CD4-positive, alpha-beta T cell (primary cell): ENCODE measurements at regions not wholly inside any gene's neighbourhood (a gene's known extent, or its start where the extent isn't known, plus 50 kb on each side); places are given as distances from the start of the nearest gene placed in this dataset.
"Not testable (repeated sequence)": the region's sequence is repeated elsewhere in the genome, so short reads cannot be mapped to it uniquely, and the experiment has no call there.

Source experiments
- ATAC-seq: fragments of 200-7000 bp; cut with Tn5 transposase; one replicate; pipeline ENCODE4 v1.10.0; 2022; ENCODE audit warnings: mild to moderate bottlenecking; ENCODE audit not compliant: poor library complexity
- CTCF ChIA-PET: fragments of 350-600 bp; sonication (Branson Sonifier 250); formaldehyde crosslinking; loops from one replicate; lab custom pipeline; 2021; ENCODE audit warnings: antibody characterized with exemption, inconsistent platforms; lab: Charles Lee
- POLR2A ChIA-PET: fragments of 350-600 bp; sonication (Branson Sonifier 250); formaldehyde crosslinking; loops from one replicate; lab custom pipeline; 2021; ENCODE audit warnings: antibody characterized with exemption, inconsistent platforms; lab: Charles Lee
- DNase-seq, 14 experiments: peaks; one replicate each; pipeline ENCODE4 v3.0.0-alpha.2; 2013 to 2020; ENCODE audit warnings: mixed read lengths in 2 of 14
- H3K27ac ChIP-seq, 2 donors: one replicate each; pipeline versions ENCODE4 v1.5.1 to v1.7.0; 2013; ENCODE audit warnings: low read length in 2 of 2, low read depth in 1 of 2, mild to moderate bottlenecking in 1 of 2
- H3K27me3 ChIP-seq, 2 experiments: 1 replicate in 1 of 2; 2 replicates in 1 of 2; pipeline versions ENCODE4 v1.6.1 to v1.7.0; 2013; ENCODE audit warnings: low read length in 2 of 2, control low read depth in 1 of 2, mild to moderate bottlenecking in 1 of 2, moderate library complexity in 1 of 2; ENCODE audit not compliant: insufficient read depth in 2 of 2, control insufficient read depth in 1 of 2
- H3K36me3 ChIP-seq: one replicate; pipeline ENCODE4 v1.6.1; 2013; ENCODE audit warnings: low read length, control low read depth; ENCODE audit not compliant: insufficient read depth
- H3K4me1 ChIP-seq: one replicate; pipeline ENCODE4 v1.6.1; 2013; ENCODE audit warnings: low read length, control low read depth; ENCODE audit not compliant: insufficient read depth
- H3K4me3 ChIP-seq: one replicate; pipeline ENCODE4 v1.5.1; 2013; ENCODE audit warnings: mild to moderate bottlenecking, low read length, moderate library complexity
- H3K9me3 ChIP-seq, 2 experiments: 1 replicate in 1 of 2; 2 replicates in 1 of 2; pipeline versions ENCODE4 v1.6.1 to v1.7.0; 2013; ENCODE audit warnings: low read length in 2 of 2, mild to moderate bottlenecking in 2 of 2, control low read depth in 1 of 2, moderate library complexity in 1 of 2; ENCODE audit not compliant: control insufficient read depth in 1 of 2, insufficient read depth in 1 of 2
- H3K27ac Mint-ChIP-seq: one replicate; pipeline ENCODE4 v1.8.0; 2020; ENCODE audit warnings: mixed read lengths
- H3K27me3 Mint-ChIP-seq: one replicate; pipeline ENCODE4 v1.8.0; 2021; ENCODE audit warnings: mixed read lengths
- H3K36me3 Mint-ChIP-seq: one replicate; pipeline ENCODE4 v1.8.0; 2021; ENCODE audit warnings: low read depth, mixed read lengths
- H3K4me1 Mint-ChIP-seq: one replicate; pipeline ENCODE4 v1.8.0; 2021; ENCODE audit warnings: low read depth, mixed read lengths
- H3K4me3 Mint-ChIP-seq: one replicate; pipeline ENCODE4 v1.8.0; 2020; ENCODE audit warnings: mild to moderate bottlenecking, mixed read lengths
- H3K9me3 Mint-ChIP-seq: one replicate; pipeline ENCODE4 v1.8.0; 2020; ENCODE audit warnings: mixed read lengths
- intact Hi-C, 2 experiments: fragments of 100-400 bp; cut with DNase I in 1 of 2; cut with micrococcal nuclease in 1 of 2; formaldehyde crosslinking; loops; one replicate each; pipeline versions ENCODE4 v1.15.1 to v1.9.0; 2023 to 2025; cut with DNase I, micrococcal nuclease
- TF ChIP-seq, protein P1 (sequence below): fragments of 200-600 bp; IDR thresholded peaks from one replicate; pipeline ENCODE4 v1.8.0; 2022; ENCODE audit warnings: antibody characterized with exemption, mild to moderate bottlenecking

DNA sequence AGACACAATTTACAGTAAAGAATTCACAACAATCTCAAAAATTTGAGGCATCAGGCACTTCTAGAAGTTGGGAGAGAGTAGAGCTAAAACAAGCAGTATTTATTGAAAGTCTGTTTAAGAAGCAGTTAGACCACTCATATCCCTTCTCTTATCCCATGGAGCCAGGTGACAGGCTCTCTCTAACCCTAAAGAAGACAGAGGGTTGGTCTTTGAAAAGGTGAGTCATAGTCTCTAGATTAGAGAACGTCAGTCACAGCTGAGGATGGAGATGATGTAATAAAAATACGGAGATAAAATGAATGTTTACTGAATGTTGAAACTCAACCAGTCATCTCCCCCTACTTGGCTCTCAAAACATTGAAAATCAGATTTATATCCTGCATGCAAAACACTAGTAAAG, 223.8 kb downstream of the CHIC2 start:
- no peak for ATAC-seq
- H3K4me1 ChIP-seq, result no peaks in the 10 kb centered on the region

DNA sequence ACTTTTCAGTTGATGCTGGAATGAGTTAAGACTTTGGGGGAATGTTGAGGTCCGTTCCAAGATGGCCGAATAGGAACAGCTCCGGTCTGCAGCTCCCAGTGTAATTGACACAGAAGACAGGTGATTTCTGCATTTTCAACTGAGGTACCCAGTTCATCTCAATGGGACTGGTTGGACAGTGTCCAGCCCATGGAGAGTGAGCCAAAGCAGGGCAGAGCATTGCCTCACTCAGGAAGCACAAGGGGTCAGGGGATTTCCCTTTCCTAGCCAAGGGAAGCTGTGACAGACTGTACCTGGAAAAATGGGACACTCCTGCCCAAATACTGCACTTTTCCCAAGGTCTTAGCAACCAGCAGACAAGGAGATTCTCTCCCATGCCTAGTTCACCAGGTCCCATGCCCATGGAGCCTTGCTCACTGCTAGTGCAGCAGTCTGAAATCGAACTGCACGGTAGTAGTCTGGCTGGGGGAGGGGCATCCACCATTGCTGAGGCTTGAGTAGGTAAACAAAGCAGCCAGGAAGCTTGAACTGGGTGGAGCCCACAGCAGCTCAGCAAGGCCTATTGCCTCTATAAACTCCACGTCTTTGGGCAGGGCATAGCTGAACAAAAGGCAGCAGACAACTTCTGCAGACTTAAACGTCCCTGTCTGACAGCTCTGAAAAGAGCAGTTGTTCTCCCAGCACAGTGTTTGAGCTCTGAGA, 231.0 kb downstream of the CHIC2 start:
- H3K4me3 ChIP-seq, H3K36me3 Mint-ChIP-seq, H3K27me3 ChIP-seq, H3K4me3 Mint-ChIP-seq, H3K36me3 ChIP-seq, H3K4me1 ChIP-seq, intact Hi-C loops, H3K9me3 Mint-ChIP-seq, ATAC-seq, H3K4me1 Mint-ChIP-seq, CTCF ChIA-PET, DNase-seq, POLR2A ChIA-PET, H3K27ac ChIP-seq, H3K27ac Mint-ChIP-seq: not testable (repeated sequence)
- peaks cover 13% of the 10 kb centered on the region for H3K27me3 Mint-ChIP-seq
- H3K9me3 ChIP-seq, result peaks cover 21 to 23% of the 10 kb centered on the region in 2 experiments

More for the DNA sequence above, 223.8 kb downstream of the CHIC2 start:
- intact Hi-C loops, result no loop called here
- no peak overlapping the region for H3K27ac ChIP-seq
- H3K27ac Mint-ChIP-seq, result no peak overlapping the region
- POLR2A ChIA-PET, result no interaction called here
- H3K9me3 Mint-ChIP-seq, result peaks cover 4% of the 10 kb centered on the region
- peaks cover 5% of the 10 kb centered on the region for H3K27me3 Mint-ChIP-seq
- H3K4me3 Mint-ChIP-seq, result no peak overlapping the region
- DNase-seq, result no peak
- TF ChIP-seq, protein P1, sequence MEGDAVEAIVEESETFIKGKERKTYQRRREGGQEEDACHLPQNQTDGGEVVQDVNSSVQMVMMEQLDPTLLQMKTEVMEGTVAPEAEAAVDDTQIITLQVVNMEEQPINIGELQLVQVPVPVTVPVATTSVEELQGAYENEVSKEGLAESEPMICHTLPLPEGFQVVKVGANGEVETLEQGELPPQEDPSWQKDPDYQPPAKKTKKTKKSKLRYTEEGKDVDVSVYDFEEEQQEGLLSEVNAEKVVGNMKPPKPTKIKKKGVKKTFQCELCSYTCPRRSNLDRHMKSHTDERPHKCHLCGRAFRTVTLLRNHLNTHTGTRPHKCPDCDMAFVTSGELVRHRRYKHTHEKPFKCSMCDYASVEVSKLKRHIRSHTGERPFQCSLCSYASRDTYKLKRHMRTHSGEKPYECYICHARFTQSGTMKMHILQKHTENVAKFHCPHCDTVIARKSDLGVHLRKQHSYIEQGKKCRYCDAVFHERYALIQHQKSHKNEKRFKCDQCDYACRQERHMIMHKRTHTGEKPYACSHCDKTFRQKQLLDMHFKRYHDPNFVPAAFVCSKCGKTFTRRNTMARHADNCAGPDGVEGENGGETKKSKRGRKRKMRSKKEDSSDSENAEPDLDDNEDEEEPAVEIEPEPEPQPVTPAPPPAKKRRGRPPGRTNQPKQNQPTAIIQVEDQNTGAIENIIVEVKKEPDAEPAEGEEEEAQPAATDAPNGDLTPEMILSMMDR, result no peak
- no peaks in the 10 kb centered on the region for H3K36me3 Mint-ChIP-seq
- no peak overlapping the region for H3K4me3 ChIP-seq
- CTCF ChIA-PET, result no interaction called here
- no peaks in the 10 kb centered on the region for H3K27me3 ChIP-seq
- no peaks in the 10 kb centered on the region for H3K4me1 Mint-ChIP-seq
- no peaks in the 10 kb centered on the region for H3K9me3 ChIP-seq
- no peaks in the 10 kb centered on the region for H3K36me3 ChIP-seq

DNA sequence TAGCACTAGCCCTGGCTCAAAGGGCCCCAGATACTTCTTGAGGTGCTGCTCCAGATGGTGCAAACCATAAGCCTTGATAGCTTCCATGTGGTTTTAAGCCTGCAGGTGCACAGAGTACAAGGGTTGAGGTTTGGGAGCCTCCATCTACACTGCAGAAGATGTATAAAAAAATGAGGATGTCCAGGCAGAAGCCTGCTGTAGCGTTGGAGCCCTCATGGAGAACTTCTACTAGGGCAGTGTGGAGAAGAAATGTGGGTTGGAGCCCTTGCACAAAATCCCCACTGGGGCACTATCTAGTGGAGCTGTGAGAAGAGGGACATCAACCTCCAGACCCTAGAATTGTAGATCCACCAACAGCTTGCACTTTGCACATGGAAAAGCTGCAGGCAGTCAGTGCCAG, 231.9 kb downstream of the CHIC2 start:
- no peaks in the 10 kb centered on the region for H3K36me3 ChIP-seq
- H3K4me1 Mint-ChIP-seq, result no peaks in the 10 kb centered on the region
- no peaks in the 10 kb centered on the region for H3K27me3 ChIP-seq
- H3K27ac Mint-ChIP-seq, result no peak overlapping the region
- ChIA-PET POLR2A (no interaction called here), CTCF (no interaction called here)
- no peaks in the 10 kb centered on the region for H3K36me3 Mint-ChIP-seq
- H3K4me1 ChIP-seq, result no peaks in the 10 kb centered on the region
- H3K9me3 Mint-ChIP-seq, result peaks cover 10% of the 10 kb centered on the region
- ATAC-seq, result no peak
- H3K27ac ChIP-seq, result no peak overlapping the region
- peaks cover 13% of the 10 kb centered on the region for H3K27me3 Mint-ChIP-seq
- TF ChIP-seq, protein P1, result no peak
- intact Hi-C loops, result no loop called here
- H3K9me3 ChIP-seq, result peaks cover 21 to 23% of the 10 kb centered on the region in 2 experiments
- DNase-seq, result no peak
- H3K4me3 ChIP-seq, result no peak overlapping the region
- H3K4me3 Mint-ChIP-seq, result no peak overlapping the region

DNA sequence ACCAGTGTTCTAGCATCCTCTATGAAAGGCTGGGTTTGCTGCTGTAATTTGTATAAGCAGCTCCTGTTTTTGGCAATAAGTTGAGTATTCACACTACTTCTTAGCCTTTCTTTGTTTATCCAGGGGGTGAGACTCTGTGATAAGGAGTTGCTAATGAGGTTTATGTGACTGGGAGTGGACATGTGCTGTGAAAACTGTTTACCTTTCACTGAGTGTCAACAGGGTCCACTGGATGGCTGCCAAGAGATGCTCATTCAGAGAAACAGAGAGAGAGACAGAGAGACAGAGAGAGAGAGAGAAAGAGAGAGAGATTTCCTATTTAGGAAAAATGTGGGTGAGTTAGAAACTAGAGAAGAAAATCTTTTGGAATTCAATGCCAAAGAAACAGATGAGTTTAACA, 233.9 kb downstream of the CHIC2 start:
- no peak overlapping the region for H3K4me3 Mint-ChIP-seq
- Histone ChIP-seq H3K4me1 (no peaks in the 10 kb centered on the region), H3K27ac (no peak overlapping the region), H3K27me3 (no peaks in the 10 kb centered on the region), H3K36me3 (no peaks in the 10 kb centered on the region), H3K9me3 (peaks cover 21 to 23% of the 10 kb centered on the region in 2 experiments), H3K4me3 (no peak overlapping the region)
- intact Hi-C loops, result no loop called here
- H3K4me1 Mint-ChIP-seq, result no peaks in the 10 kb centered on the region
- H3K36me3 Mint-ChIP-seq, result no peaks in the 10 kb centered on the region
- H3K27ac Mint-ChIP-seq, result no peak overlapping the region
- POLR2A ChIA-PET, result no interaction called here
- H3K27me3 Mint-ChIP-seq, result peaks cover 13% of the 10 kb centered on the region
- TF ChIP-seq, protein P1, result no peak
- DNase-seq (no peak), ATAC-seq (no peak)
- CTCF ChIA-PET, result no interaction called here
- peaks cover 6% of the 10 kb centered on the region for H3K9me3 Mint-ChIP-seq
